K562 (cell line): ENCODE measurements at regions not wholly inside any gene's neighbourhood (a gene's known extent, or its start where the extent isn't known, plus 50 kb on each side); places are given as distances from the start of the nearest gene placed in this dataset.

Source experiments
- ATAC-seq: fragments of 200-7000 bp; cut with Tn5 transposase; 3 replicates; pipeline ENCODE4 v1.9.1; 2020; ENCODE audit warnings: moderate library complexity
- BruUV-seq: library from RNA; stranded (reverse); fragments of 400-500 nt; replicated peaks from 2 replicates; lab custom pipeline; 2021; lab: Mats Ljungman, UMichigan
- CTCF ChIA-PET: fragments of 300-600 bp; formaldehyde crosslinking; extraction: SDS; loops from one replicate; lab custom pipeline; 2021; ENCODE audit warnings: low intra/inter-chr PET ratio; lab: Yijun Ruan, JAX
- POLR2A ChIA-PET: fragments of 300-600, 350-650 bp; sonication (Branson Sonifier 250); formaldehyde crosslinking; extraction: SDS; loops from one replicate; lab custom pipeline; 2021; ENCODE audit warnings: antibody characterized with exemption, inconsistent platforms; lab: Yijun Ruan, JAX
- DNase-seq, 4 experiments: peaks; one replicate each; pipeline versions ENCODE4 v3.0.0 to v3.0.0-alpha.2; 2011 to 2018; ENCODE audit warnings: low spot score in 3 of 4, mixed read lengths in 3 of 4; ENCODE audit errors: extremely low read depth in 1 of 4
- FAIRE-seq: peaks from 2 replicates; lab custom pipeline; 2011; peaks lifted over from hg19 to GRCh38; lab: Jason Lieb, UNC
- H2AFZ ChIP-seq: 2 replicates; pipeline ENCODE4 v1.6.0; 2011; ENCODE audit warnings: low read depth, low read length, control low read depth, inconsistent platforms
- H3K27ac ChIP-seq: fragments of 200-600 bp; 3 replicates; pipeline ENCODE4 v1.8.0; 2011; ENCODE audit warnings: low read depth, mild to moderate bottlenecking, control low read depth, inconsistent platforms, low read length, moderate library complexity, mixed read lengths; ENCODE audit errors: extremely low read depth
- H3K27me3 ChIP-seq, 2 experiments: fragments of 300-600 bp in 1 of 2; 2 replicates in 1 of 2; 3 replicates in 1 of 2; pipeline versions ENCODE4 v1.6.0 to v1.8.0; 2011; ENCODE audit warnings: inconsistent platforms in 2 of 2, low read length in 2 of 2, mild to moderate bottlenecking in 1 of 2, mixed read lengths in 1 of 2, moderate library complexity in 1 of 2; ENCODE audit not compliant: control insufficient read depth in 2 of 2, insufficient read depth in 2 of 2
- H3K36me3 ChIP-seq: fragments of 300-600 bp; 3 replicates; pipeline ENCODE4 v1.8.0; 2011; ENCODE audit warnings: mild to moderate bottlenecking, low read length, inconsistent platforms; ENCODE audit not compliant: control insufficient read depth, insufficient read depth
- H3K4me1 ChIP-seq, 2 experiments: fragments of 200-600 bp in 1 of 2; replicated peaks in 1 of 2; 2 replicates in 1 of 2; 3 replicates in 1 of 2; pipeline versions ENCODE4 v1.5.1 to v1.8.0; 2011; ENCODE audit warnings: inconsistent platforms in 2 of 2, low read length in 2 of 2, mild to moderate bottlenecking in 1 of 2, mixed read lengths in 1 of 2, moderate library complexity in 1 of 2; ENCODE audit not compliant: control insufficient read depth in 2 of 2, insufficient read depth in 2 of 2
- H3K4me2 ChIP-seq: 2 replicates; pipeline ENCODE4 v1.6.1; 2011; ENCODE audit warnings: low read length, control low read depth, inconsistent platforms, mixed read lengths; ENCODE audit not compliant: insufficient read depth
- H3K4me3 ChIP-seq: fragments of 200-600 bp; sonication (generic), shearing (Covaris generic); 2 replicates; pipeline ENCODE4 v1.5.1; 2016; ENCODE audit warnings: control low read depth, inconsistent platforms
- H3K79me2 ChIP-seq: fragments of 200-600 bp; 3 replicates; pipeline ENCODE4 v1.8.0; 2011; ENCODE audit warnings: low read length, inconsistent platforms; ENCODE audit not compliant: control insufficient read depth, insufficient read depth
- H3K9ac ChIP-seq, 2 experiments: 2 replicates each; pipeline versions ENCODE4 v1.6.0 to v1.6.1; 2011; ENCODE audit warnings: low read depth in 2 of 2, low read length in 2 of 2, control low read depth in 1 of 2, inconsistent platforms in 1 of 2, mild to moderate bottlenecking in 1 of 2, mixed read lengths in 1 of 2; ENCODE audit not compliant: insufficient read depth in 1 of 2
- H3K9me1 ChIP-seq: one replicate; pipeline ENCODE4 v1.6.0; 2011; ENCODE audit warnings: inconsistent platforms, mild to moderate bottlenecking, low read length, moderate library complexity; ENCODE audit not compliant: control insufficient read depth, insufficient read depth
- H3K9me3 ChIP-seq: replicated peaks from 2 replicates; pipeline ENCODE4 v1.5.1; 2011; ENCODE audit warnings: low read depth, low read length, inconsistent platforms; ENCODE audit not compliant: control insufficient read depth, insufficient read depth
- H4K20me1 ChIP-seq: replicated peaks from 2 replicates; pipeline ENCODE4 v1.6.1; 2011; ENCODE audit warnings: low read length, inconsistent platforms, mixed read lengths; ENCODE audit not compliant: control insufficient read depth, insufficient read depth
- CEBPG ChIP-seq, 3 experiments: fragments of 200-800 bp in 1 of 3; sonication (Bioruptor generic) in 1 of 3; sonication (generic) in 1 of 3; formaldehyde crosslinking in 1 of 3; IDR thresholded peaks in 2 of 3; conservative IDR thresholded peaks in 1 of 3; 2 replicates each; pipeline versions ENCODE4 v1.6.1 to v1.8.0; 2016 to 2022; ENCODE audit warnings: missing compliant biosample characterization in 2 of 3, missing genetic modification characterization in 2 of 3, mild to moderate bottlenecking in 1 of 3, missing genetic modification reagents in 1 of 3
- ETV6 ChIP-seq, 3 experiments: fragments of 150-350 bp in 1 of 3; sonication (generic) in 1 of 3; formaldehyde crosslinking in 1 of 3; IDR thresholded peaks; 2 replicates each; pipeline versions ENCODE4 v1.6.1 to v1.8.0; 2014 to 2022; ENCODE audit warnings: borderline replicate concordance in 2 of 3, low read depth in 2 of 3, antibody characterized with exemption in 1 of 3, low read length in 1 of 3, mild to moderate bottlenecking in 1 of 3, missing genetic modification reagents in 1 of 3
- FUS ChIP-seq: fragments of 200-400 bp; formaldehyde crosslinking; optimal IDR thresholded peaks from 2 replicates; pipeline ENCODE3; 2017; ENCODE audit warnings: low read depth, low read length
- GABPB1 ChIP-seq: sonication (generic); formaldehyde crosslinking; IDR thresholded peaks from 2 replicates; pipeline ENCODE4 v1.8.0; 2022; ENCODE audit warnings: mild to moderate bottlenecking, missing genetic modification reagents
- HDAC2 ChIP-seq: fragments of 450-650 bp; IDR thresholded peaks from 2 replicates; pipeline ENCODE4 v1.6.1; 2016; ENCODE audit warnings: mild to moderate bottlenecking
- MTA2 ChIP-seq: fragments of 450-650 bp; IDR thresholded peaks from 2 replicates; pipeline ENCODE4 v1.6.1; 2016; ENCODE audit warnings: low read depth
- NCOA6 ChIP-seq: fragments of 450-650 bp; IDR thresholded peaks from 2 replicates; pipeline ENCODE4 v1.6.1; 2017; ENCODE audit warnings: mild to moderate bottlenecking
- SNIP1 ChIP-seq: fragments of 450-650 bp; IDR thresholded peaks from 2 replicates; pipeline ENCODE4 v1.7.1; 2017; ENCODE audit warnings: low read depth, mild to moderate bottlenecking
- ZC3H4 ChIP-seq: sonication (generic); formaldehyde crosslinking; IDR thresholded peaks from 2 replicates; pipeline ENCODE4 v1.9.0; 2021; ENCODE audit warnings: missing genetic modification reagents, borderline replicate concordance
- ZKSCAN8 ChIP-seq: fragments of 200-800 bp; sonication (Bioruptor generic); IDR thresholded peaks from 2 replicates; pipeline ENCODE4 v1.6.1; 2016; ENCODE audit warnings: missing genetic modification characterization, missing compliant biosample characterization
- ZNF232 ChIP-seq: sonication (generic); formaldehyde crosslinking; IDR thresholded peaks from 2 replicates; pipeline ENCODE4 v1.8.0; 2022; ENCODE audit warnings: mild to moderate bottlenecking, missing genetic modification reagents
- ZNF583 ChIP-seq: fragments of 250-450 bp; sonication (Bioruptor Pico); IDR thresholded peaks from 2 replicates; pipeline ENCODE4 v1.4.0; 2020
- WGBS: fragments of 100-300 bp; shearing (Covaris generic); methylation state at CpG from one replicate; pipeline ENCODE4 v1.1.6; 2016; ENCODE audit warnings: low coverage, mixed read lengths; ENCODE audit not compliant: insufficient coverage; ENCODE audit errors: missing lambda C conversion rate; 5-methylcytosine and 5-hydroxymethylcytosine counted together
- in situ Hi-C: fragments of 300-500 bp; cut with MboI; formaldehyde crosslinking; loops from 4 replicates; pipeline ENCODE4 v1.15.0; 2018; ENCODE audit warnings: inconsistent platforms, mixed read lengths
- intact Hi-C: fragments of 100-400 bp; cut with micrococcal nuclease; formaldehyde crosslinking; loops from 2 replicates; pipeline ENCODE4 v1.14.2; 2022
- TF ChIP-seq, protein P1 (sequence below): sonication (generic); formaldehyde crosslinking; IDR thresholded peaks from 2 replicates; pipeline ENCODE4 v1.8.1; 2023; ENCODE audit warnings: mild to moderate bottlenecking, missing genetic modification reagents
- TF ChIP-seq, protein P2 (sequence below): fragments of 250-450 bp; sonication (Bioruptor Pico); IDR thresholded peaks from 2 replicates; pipeline ENCODE4 v1.9.0; 2021; ENCODE audit warnings: mild to moderate bottlenecking

DNA sequence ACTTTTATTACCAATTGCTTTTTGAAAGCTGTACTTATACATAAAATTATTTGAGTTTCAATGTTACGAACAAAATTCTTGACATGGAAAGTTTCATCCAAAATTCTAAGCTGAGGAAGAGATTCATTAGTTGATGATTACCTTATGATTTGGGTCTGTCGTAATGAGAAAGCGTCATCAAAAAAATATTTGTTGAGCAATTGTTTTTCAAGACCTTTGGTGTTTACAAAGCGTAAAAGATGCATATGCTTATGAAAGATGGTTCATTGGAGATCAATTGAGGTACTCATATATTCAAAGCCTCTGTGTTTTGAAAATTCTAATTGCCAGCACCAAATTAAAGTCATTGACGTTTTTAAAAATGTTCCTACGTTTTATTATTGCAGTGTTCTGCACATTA lies 110.5 kb upstream of the DOK5 start:
- no peaks in the 10 kb centered on the region for H4K20me1 ChIP-seq
- DNase-seq (no peak), FAIRE-seq (no peak), ATAC-seq (no peak)
- H3K27ac ChIP-seq: no peak overlapping the region
- H3K27me3 ChIP-seq: no peaks in the 10 kb centered on the region
- no peaks in the 10 kb centered on the region for H3K9me3 ChIP-seq
- H3K36me3 ChIP-seq: no peaks in the 10 kb centered on the region
- H3K9me1 ChIP-seq: no peaks in the 10 kb centered on the region
- ChIA-PET POLR2A (no interaction called here), CTCF (no interaction called here)
- H3K4me1 ChIP-seq: no peaks in the 10 kb centered on the region
- BruUV-seq: no TSS peak
- no peak overlapping the region for H3K4me2 ChIP-seq
- no peak overlapping the region for H3K4me3 ChIP-seq
- intact Hi-C loops (no loop called here), in situ Hi-C loops (no loop called here)
- TF ChIP-seq ZNF583 (CRISPR knock-in tag) (no peak), SNIP1 (no peak), ETV6 (IDR thresholded peaks at IDR 0.05; ENCODE audit: borderline replicate concordance in 1 of 2, low read depth in 2 of 2, low read length in 1 of 2) (no peak), ETV6 (CRISPR knock-in tag; IDR thresholded peaks at IDR 0.05; ENCODE audit: borderline replicate concordance) (no peak), FUS (no peak), ZKSCAN8 (no peak), HDAC2 (no peak), CEBPG (CRISPR knock-in tag; IDR thresholded peaks at IDR 0.05) (no peak), CEBPG (tag; conservative IDR thresholded peaks at IDR 0.05 in 1 of 2, IDR thresholded peaks at IDR 0.05 in 1 of 2) (no peak), ZNF232 (CRISPR knock-in tag) (no peak), MTA2 (no peak), ZC3H4 (no peak), GABPB1 (CRISPR knock-in tag) (no peak), NCOA6 (no peak)
- TF ChIP-seq, protein P1, sequence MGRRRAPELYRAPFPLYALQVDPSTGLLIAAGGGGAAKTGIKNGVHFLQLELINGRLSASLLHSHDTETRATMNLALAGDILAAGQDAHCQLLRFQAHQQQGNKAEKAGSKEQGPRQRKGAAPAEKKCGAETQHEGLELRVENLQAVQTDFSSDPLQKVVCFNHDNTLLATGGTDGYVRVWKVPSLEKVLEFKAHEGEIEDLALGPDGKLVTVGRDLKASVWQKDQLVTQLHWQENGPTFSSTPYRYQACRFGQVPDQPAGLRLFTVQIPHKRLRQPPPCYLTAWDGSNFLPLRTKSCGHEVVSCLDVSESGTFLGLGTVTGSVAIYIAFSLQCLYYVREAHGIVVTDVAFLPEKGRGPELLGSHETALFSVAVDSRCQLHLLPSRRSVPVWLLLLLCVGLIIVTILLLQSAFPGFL (CRISPR knock-in tag): no peak
- TF ChIP-seq, protein P2, sequence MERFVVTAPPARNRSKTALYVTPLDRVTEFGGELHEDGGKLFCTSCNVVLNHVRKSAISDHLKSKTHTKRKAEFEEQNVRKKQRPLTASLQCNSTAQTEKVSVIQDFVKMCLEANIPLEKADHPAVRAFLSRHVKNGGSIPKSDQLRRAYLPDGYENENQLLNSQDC (CRISPR knock-in tag): no peak
- no peak overlapping the region for H3K9ac ChIP-seq
- H3K79me2 ChIP-seq: no peaks in the 10 kb centered on the region
- H2AFZ ChIP-seq: no peak overlapping the region
- WGBS: 0% methylated on average over 6 of the region's 6 CpGs
